KG1 (cell line): ENCODE measurements at regions not wholly inside any gene's neighbourhood (a gene's known extent, or its start where the extent isn't known, plus 50 kb on each side); places are given as distances from the start of the nearest gene placed in this dataset.

Experiments
- DNase-seq: peaks from one replicate; lab custom pipeline; 2025; lab: John Stamatoyannopoulos, UW

DNA sequence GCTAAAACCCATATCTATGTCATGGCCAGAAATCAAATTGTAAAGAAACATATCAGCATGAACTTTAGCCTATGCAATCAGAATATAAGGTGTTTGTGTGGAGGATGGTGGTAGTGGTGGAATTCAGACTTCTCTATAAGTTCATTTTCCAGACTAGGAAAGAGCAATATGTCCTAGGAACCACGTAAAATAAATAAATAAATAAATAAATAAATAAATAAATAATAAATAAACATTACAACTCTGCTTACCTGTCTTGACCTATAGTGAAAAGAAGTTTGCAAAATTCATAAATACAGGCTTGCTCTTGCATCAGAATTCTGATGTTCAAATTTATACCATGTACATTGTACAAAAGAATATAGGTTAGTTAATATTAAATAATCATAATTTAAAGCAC lies 1382.6 kb upstream of the ADGRL2 start:
- DNase-seq, result no peak

DNA sequence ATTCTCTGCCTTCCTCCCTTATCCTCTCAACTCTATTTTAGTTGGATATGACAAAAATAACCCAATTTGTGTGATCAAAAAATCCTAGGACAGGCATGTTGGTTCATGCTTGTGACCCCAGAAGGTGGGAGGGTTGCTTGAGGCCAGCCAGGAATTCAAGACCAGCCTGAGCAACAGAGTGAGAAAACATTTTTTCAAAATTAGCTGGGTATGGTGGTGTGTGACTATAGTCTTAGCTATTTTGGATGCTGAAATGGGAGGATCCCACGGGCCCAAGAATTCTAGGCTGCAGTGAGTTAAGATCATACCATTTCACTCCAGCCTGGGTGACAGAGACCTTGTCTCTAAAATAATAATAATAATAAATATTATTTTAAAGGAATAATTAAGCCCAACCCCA lies 1383.1 kb upstream of the ADGRL2 start:
- no peak for DNase-seq

GRCh38 chr1:80413969-80414368 lies 1386.8 kb upstream of the ADGRL2 start:
- no peak for DNase-seq

GRCh38 chr1:80410233-80410632 lies 1390.5 kb upstream of the ADGRL2 start:
- no peak for DNase-seq

- no peak for DNase-seq
These were observed 1397.0 kb upstream of the ADGRL4 start for GRCh38 chr1:80403471-80403893.

DNA sequence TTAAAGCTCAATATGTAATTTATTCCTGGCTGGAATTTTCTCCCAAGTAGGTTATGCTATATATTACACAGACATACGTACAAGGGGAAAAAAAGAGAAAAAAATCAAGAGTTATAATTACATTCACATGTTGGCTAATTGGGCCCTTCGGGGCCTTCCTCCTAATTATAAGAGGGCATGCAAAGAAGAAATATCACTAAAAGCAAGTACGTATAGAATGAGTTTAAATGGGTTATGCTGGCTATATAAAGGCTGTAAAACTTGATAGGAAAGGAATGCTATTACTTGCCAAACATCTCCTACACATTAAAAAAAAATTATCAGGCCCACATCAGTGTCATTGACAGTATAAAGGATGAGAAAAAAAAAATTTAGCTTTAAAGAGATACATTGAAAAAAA lies 1396.1 kb upstream of the ADGRL4 start:
- DNase-seq, result no peak

DNA sequence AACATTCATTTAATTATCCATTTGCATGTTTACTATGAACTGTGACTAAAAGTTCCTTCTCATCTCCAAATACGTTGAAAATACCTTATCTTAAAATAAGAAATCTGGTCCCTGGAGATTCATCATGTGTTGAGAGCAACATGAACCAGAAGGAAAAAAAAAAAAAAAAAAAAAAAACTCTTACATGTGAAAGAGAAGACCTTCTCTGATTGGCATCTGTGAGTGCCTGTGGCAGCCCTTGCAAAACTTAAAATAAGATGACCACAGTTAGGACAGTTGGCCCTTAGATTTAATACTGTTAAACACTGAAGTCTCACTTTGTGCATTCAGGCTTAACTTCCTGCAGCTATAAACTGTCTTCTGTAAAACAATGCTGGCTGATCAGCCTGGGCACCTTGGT lies 1395.2 kb upstream of the ADGRL4 start:
- DNase-seq, result no peak

- no peak for DNase-seq
These were observed 1386.0 kb upstream of the ADGRL4 start for GRCh38 chr1:80392529-80392928.

DNA sequence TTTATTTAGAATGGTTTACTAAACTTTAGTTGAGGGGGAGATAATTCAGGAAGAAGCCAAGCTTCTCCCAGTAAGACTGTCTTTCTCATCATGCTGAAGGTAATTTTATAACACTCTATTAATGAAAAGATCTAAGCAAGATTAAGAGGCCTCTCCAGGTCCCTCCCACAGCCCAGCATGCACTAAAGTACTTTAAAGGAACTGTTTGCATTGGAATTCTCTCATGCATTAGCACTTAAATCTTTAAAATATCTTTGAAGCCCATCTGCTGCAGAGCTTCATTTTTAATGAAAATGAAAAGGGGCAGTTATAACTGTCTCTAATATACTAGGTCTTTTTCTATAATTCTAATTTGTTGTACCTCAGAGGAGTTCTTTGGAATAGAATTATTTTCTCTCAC lies 1379.1 kb upstream of the ADGRL4 start:
- DNase-seq, result no peak

- no peak for DNase-seq
These were observed 1378.4 kb upstream of the ADGRL4 start for GRCh38 chr1:80384959-80385358.

- no peak for DNase-seq
These were observed 1377.7 kb upstream of the ADGRL4 start for GRCh38 chr1:80384083-80384830.

- DNase-seq, result no peak
These were observed 1369.1 kb upstream of the ADGRL4 start for GRCh38 chr1:80375662-80376061.

DNA sequence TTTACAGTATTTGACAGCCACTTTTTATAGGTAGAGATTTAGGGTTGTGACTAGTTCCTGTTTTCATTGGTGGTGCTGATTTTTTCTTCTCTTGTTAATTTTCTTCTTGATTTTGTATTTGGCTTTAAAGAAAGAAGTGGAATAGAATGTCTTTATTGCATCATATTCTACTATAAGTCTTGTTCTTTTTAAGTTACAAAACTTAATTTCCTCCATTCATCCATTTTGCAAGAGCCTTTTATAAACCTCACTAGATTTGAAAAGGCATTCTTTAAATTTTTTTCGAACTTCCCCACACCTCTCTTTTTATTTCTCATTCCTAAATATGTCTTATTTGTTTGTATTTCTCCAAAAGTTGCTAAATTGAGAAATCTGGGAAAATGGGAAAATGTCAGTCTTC lies 1368.6 kb upstream of the ADGRL4 start:
- DNase-seq, result no peak

DNA sequence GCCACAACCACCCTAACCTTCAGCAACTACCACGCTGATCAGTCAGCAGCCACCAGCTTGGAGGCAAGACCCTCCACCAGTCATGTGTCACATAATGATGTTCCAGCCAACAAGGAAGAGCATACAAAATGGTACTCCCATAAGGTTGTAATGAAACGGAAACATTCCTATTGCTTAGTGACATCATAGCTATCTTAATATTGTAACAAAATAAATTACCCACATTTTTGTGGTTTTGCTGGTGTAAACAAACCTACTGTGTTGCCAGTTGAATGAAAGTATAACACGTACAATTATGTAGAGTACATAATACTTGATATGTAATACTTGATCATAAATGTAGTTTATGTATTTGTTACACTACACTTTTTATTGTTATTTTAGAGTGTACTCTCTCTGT lies 1363.2 kb upstream of the ADGRL4 start:
- DNase-seq, result no peak

GRCh38 chr1:80367058-80367457 lies 1360.5 kb upstream of the ADGRL4 start:
- no peak for DNase-seq

DNA sequence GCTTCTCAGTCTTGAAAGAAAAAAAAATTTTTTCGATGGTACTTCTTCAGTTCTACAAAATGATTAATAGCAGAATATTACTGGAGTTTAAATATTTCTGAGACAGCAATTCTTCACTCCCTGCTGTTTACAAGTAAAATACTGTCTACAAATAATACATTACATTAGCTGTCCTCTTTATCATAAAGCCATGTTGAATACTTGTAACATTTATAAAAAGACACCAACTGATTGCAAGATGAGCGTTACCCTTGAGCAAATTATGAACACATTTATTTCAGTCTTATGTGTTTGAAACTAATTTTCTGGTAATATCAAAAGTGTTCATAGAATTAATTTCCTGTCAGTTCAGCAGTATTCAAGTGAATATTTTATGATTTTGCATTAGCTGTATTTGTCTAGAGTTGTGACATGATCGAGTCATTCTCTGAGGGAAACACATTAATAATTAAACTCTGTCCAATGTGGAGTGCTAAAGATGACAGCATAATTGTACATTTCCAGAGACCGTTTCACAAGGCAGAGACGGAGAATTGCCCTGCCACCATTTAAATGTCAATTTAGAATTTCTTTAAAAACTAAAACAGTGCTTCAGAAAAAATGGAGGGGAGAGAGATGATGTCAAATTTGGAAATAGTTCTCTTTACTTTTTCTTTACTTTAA lies 1359.0 kb upstream of the ADGRL4 start:
- no peak for DNase-seq

- DNase-seq, result no peak
These were observed 1357.4 kb upstream of the ADGRL4 start for GRCh38 chr1:80363689-80364475.

DNA sequence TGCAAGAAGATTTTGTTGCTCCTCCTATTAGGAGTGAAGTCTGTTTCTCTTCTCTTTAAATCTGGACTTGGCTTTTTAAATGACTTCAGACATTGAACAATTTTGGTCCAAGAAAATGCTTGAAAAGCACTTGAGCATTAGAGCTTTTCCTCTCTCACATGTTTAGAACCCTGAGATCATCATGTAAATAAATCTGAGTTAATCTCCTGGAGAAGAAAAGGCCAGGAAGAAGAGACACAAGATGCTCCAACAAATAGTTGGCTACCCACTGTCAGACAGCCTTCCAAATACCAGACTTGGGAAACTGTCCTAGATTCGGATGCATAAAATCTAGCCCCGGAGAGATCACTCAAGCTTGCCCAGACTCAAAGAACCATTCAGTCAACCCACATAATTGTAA lies 1353.1 kb upstream of the ADGRL4 start:
- no peak for DNase-seq

- DNase-seq, result no peak
These were observed 1342.7 kb upstream of the ADGRL4 start for GRCh38 chr1:80349218-80349617.

- no peak for DNase-seq
These were observed 1334.5 kb upstream of the ADGRL4 start for GRCh38 chr1:80341021-80341420.

DNA sequence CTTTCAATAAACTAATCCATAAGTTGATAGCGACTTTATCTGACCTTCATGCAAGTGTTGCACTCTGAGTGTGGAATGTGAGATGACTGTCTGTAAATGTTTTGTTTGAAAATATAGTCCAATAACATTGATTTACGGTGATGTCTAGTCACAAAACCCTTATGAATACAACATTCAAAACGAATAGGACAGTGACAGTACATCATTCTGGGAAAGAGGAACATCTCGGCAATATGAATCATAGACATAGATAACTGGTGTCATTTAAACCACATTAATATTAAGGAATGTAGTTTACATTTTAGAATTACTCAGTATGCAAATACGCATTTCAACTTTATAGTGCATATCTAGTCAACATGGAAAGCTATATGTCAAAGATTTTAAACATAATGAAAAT lies 1311.6 kb upstream of the ADGRL4 start:
- no peak for DNase-seq

GRCh38 chr1:80310703-80311245 lies 1304.2 kb upstream of the ADGRL4 start:
- DNase-seq, result no peak

DNA sequence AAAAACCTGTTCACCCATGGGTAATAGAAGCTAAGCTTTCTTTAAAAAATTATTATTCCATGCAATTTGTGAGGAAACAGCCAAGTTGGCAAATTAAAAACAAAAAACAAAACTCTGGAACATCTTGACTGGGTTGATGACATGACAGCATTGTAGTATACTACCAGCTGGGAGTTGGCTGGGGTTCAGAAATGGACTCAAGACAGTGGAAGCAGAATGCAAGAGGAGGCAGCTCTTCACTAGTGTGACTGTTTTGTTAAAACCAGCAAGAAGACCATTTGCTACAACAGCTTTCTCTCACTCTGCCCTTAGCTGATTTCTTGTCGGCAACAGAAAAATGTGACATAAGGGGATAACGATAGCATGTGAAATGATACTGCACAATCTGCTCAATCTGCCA lies 1298.9 kb upstream of the ADGRL4 start:
- DNase-seq, result no peak
